ENCODE measurements at regions not wholly inside any gene's neighbourhood (a gene's known extent, or its start where the extent isn't known, plus 50 kb on each side); places are given as distances from the start of the nearest gene placed in this dataset.
A peak's percentile ranks its signal among the peaks of the same experiment; 100 is the strongest.

DNA sequence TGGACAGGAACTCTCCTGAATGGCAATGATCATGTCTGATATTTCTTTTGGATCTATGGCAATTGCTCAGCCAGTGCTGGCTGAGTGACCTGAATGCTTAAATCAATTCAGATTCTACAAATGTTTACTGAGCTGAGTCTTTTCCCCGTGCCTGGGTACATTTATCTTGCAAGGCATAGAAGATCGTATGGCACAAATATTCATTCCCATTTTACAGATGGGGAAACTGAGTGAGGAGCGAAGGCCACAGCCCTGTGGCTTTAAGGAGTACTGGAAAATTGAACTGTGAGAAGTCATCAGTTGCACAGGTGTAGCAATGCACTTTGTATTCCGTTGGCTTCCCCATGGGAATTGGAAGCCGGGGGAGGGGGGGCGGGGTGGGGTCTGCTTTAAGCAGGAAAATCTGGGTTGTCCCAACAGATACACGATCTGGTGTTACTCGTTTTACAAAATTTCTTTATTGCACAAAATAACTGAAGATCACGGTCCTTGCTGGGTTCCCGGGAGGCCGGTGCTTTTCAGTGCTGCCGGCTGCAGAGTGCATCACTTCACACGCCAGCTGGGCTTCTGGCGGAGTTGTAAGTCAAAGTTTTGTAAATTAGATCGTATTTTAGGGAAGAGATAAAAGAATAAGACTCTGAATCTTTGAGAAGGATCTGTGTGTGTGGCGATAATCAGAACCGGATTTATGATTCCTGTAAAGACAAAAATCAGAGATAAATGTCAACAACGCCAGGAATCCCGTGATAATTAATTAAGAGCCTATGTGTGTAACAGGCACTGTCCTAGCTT, 75.0 kb upstream of the MAP1LC3B2 start:
- peak; percentile 28 for DNase-seq (ENCODE audit: low read depth)
- H3K4me3 ChIP-seq (ENCODE audit: low read depth, low read length) = no peak overlapping the region
- TF ChIP-seq, protein P1, sequence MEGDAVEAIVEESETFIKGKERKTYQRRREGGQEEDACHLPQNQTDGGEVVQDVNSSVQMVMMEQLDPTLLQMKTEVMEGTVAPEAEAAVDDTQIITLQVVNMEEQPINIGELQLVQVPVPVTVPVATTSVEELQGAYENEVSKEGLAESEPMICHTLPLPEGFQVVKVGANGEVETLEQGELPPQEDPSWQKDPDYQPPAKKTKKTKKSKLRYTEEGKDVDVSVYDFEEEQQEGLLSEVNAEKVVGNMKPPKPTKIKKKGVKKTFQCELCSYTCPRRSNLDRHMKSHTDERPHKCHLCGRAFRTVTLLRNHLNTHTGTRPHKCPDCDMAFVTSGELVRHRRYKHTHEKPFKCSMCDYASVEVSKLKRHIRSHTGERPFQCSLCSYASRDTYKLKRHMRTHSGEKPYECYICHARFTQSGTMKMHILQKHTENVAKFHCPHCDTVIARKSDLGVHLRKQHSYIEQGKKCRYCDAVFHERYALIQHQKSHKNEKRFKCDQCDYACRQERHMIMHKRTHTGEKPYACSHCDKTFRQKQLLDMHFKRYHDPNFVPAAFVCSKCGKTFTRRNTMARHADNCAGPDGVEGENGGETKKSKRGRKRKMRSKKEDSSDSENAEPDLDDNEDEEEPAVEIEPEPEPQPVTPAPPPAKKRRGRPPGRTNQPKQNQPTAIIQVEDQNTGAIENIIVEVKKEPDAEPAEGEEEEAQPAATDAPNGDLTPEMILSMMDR (conservative IDR thresholded peaks at IDR 0.05; ENCODE audit: low read depth, low read length) = no peak

DNA sequence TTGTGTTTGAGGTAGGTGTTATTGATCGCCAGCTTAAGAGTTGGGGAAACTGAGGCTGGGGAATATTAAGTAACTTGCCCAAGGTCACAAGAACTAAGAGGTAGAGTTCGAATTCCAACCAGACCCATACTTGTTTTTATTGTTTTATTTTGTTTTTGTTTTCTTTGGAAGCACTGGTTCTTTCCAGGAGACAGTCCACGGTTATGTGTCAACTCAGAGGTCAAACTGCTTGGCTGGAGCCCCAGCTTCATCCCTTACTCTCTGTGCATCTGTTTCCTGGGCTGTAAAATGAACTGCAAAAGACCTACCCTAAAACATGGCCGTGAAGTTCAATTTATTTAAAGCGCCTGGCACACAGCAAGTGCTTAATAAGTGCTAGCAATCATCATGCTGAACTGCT, 74.4 kb upstream of the MAP1LC3B2 start:
- DNase-seq (ENCODE audit: low read depth) = peak; percentile 59
- TF ChIP-seq, protein P1 (conservative IDR thresholded peaks at IDR 0.05; ENCODE audit: low read depth, low read length) = no peak
- no peak overlapping the region for H3K4me3 ChIP-seq (ENCODE audit: low read depth, low read length)

DNA sequence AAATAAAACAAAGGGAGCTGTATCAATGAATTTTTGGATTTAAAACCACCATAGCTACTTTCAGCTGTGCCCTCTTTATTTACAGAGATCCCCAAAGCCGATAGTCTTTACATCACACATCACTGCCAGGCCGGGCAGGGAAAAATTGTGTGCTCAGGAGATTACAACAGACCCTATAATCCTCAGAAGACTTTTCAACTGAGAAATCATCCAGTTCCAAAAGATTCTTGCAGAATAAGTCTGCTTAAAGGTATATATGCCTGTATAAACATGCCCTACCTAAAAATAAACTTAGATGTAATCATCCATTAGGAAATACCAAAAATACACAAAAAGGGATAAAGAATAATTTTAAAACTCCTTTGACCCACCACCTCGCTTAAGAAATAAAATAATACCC, 70.1 kb upstream of the MAP1LC3B2 start:
- TF ChIP-seq, protein P1 (conservative IDR thresholded peaks at IDR 0.05; ENCODE audit: low read depth, low read length) = no peak
- H3K4me3 ChIP-seq (ENCODE audit: low read depth, low read length) = no peak overlapping the region
- no peak for DNase-seq (ENCODE audit: low read depth)

DNA sequence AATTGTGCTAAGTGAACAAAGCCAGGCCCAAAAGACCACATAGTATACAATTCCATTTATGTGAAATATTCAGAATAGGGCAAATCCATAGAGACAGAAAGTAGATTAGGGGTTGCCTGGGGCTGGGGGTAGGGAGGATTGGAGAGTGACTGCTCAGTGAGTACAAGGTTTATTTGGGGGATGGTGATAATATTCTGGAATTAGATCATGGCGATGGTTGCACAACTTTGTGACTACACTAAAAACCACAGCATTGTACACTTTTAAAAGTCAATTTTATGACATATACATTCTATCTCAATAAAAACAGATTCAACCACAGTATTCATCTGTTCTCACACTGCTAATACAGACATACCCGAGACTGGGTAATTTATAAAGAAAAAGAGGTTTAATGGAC, 68.7 kb upstream of the MAP1LC3B2 start:
- TF ChIP-seq, protein P1 (conservative IDR thresholded peaks at IDR 0.05; ENCODE audit: low read depth, low read length) = no peak
- peak; percentile 33 for DNase-seq (ENCODE audit: low read depth)
- no peak overlapping the region for H3K4me3 ChIP-seq (ENCODE audit: low read depth, low read length)

DNA sequence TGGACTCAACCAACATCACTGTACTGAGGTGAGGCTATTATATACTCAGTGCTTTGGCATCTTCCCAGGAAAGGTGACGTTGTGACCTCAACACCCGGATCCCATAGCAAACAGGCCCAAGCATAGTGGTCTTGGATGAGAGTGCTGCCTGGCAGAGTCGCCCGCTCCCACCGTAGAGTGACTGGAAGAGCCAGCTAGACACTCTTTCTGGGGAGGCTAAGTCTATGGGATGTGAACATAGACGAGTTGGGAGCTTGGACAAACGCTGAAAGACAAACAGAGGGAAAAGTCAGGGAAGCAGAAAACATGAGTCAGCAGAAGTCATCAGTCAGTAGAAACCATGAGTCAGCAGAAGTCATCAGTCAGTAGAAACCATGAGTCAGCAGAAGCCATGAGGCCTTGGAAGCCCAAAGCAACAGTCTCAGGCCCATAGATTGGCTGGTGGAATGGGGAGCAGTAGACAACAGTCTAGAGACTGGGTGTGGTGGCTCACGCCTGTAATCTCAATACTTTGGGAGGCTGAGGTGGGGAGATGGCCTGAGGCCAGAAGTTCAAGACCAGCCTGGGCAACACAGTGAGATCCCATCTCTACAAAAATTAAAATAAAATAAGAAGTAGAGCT, 66.4 kb upstream of the MAP1LC3B2 start:
- H3K4me3 ChIP-seq (ENCODE audit: low read depth, low read length) = no peak overlapping the region
- TF ChIP-seq, protein P1 (conservative IDR thresholded peaks at IDR 0.05; ENCODE audit: low read depth, low read length) = no peak
- peak; percentile 64 for DNase-seq (ENCODE audit: low read depth)

DNA sequence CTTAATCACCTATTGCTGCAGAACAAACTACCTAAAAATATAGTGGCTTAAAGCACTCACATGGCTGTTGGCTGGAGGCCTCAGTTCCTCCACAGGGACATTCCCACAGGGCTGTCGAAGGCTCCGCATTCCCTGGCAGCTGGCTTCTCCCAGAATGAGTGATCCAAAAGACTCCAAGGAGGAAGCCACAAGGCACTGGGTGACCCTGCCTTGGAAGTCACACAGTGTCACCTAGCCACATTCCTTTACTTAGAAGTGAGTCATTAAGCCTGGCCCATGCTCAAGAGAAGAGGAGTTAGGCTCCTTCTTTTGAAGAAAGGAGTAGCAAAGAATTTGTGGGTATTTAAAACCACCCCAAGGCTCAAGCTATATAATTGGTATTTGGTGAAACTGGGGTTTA, 63.9 kb upstream of the MAP1LC3B2 start:
- TF ChIP-seq, protein P1 (conservative IDR thresholded peaks at IDR 0.05; ENCODE audit: low read depth, low read length) = no peak
- no peak overlapping the region for H3K4me3 ChIP-seq (ENCODE audit: low read depth, low read length)
- no peak for DNase-seq (ENCODE audit: low read depth)
